GM04504 (cell line): ENCODE measurements at regions not wholly inside any gene's neighbourhood (a gene's known extent, or its start where the extent isn't known, plus 50 kb on each side); places are given as distances from the start of the nearest gene placed in this dataset.
"Not testable (repeated sequence)": the region's sequence is repeated elsewhere in the genome, so short reads cannot be mapped to it uniquely, and the experiment has no call there.

Experiments
- DNase-seq: peaks from one replicate; pipeline ENCODE4 v3.0.0-alpha.2; 2012; ENCODE audit warnings: low read depth

- DNase-seq = no peak
Observed at GRCh38 chr14:58730792-58731464, 93.2 kb downstream of the DACT1 start.

- peak; percentile 98 for DNase-seq
Observed at GRCh38 chr14:58731465-58732293, 93.9 kb downstream of the DACT1 start.

- DNase-seq = no peak
Observed at GRCh38 chr14:58732387-58732786, 94.6 kb downstream of the DACT1 start.

GRCh38 chr14:58733451-58734208, 95.9 kb downstream of the DACT1 start:
- DNase-seq = no peak

GRCh38 chr14:58735596-58735995, 97.8 kb downstream of the DACT1 start:
- no peak for DNase-seq

GRCh38 chr14:58736606-58737005, 98.8 kb downstream of the DACT1 start:
- no peak for DNase-seq

- DNase-seq = no peak
Observed at GRCh38 chr14:58737511-58737910, 99.7 kb downstream of the DACT1 start.

- DNase-seq = peak; percentile 53
Observed at GRCh38 chr14:58738189-58738836, 100.6 kb downstream of the DACT1 start.

- DNase-seq = no peak
Observed at GRCh38 chr14:58738876-58739275, 101.1 kb downstream of the DACT1 start.

GRCh38 chr14:58739674-58740073, 101.9 kb downstream of the DACT1 start:
- no peak for DNase-seq

GRCh38 chr14:58740379-58740935, 102.7 kb downstream of the DACT1 start:
- no peak for DNase-seq

GRCh38 chr14:58744801-58745394, 107.1 kb downstream of the DACT1 start:
- no peak for DNase-seq

- no peak for DNase-seq
Observed at GRCh38 chr14:58746261-58746660, 108.5 kb downstream of the DACT1 start.

- no peak for DNase-seq
Observed at GRCh38 chr14:58746701-58747100, 108.9 kb downstream of the DACT1 start.

GRCh38 chr14:58747181-58747580, 109.4 kb downstream of the DACT1 start:
- peak; percentile 73 for DNase-seq

GRCh38 chr14:58748251-58748650, 110.5 kb downstream of the DACT1 start:
- not testable (repeated sequence) for DNase-seq

- DNase-seq = peak; percentile 67
Observed at GRCh38 chr14:58749066-58749669, 111.4 kb downstream of the DACT1 start.

GRCh38 chr14:58750321-58751269, 112.8 kb downstream of the DACT1 start:
- DNase-seq = no peak

- no peak for DNase-seq
Observed at GRCh38 chr14:58751788-58752187, 114.0 kb downstream of the DACT1 start.

GRCh38 chr14:58752289-58752688, 114.5 kb downstream of the DACT1 start:
- DNase-seq = no peak
